Activated T-cell treated with anti-CD3 and anti-CD28 coated beads, Interleukin-2, amount 50 U/mL, for 1 hour (primary cell): ENCODE measurements at regions not wholly inside any gene's neighbourhood (a gene's known extent, or its start where the extent isn't known, plus 50 kb on each side); places are given as distances from the start of the nearest gene placed in this dataset.

ENCODE experiments used
- DNase-seq: peaks from one replicate; pipeline ENCODE4 v3.0.0-alpha.2; 2020

GRCh38 chr3:43906849-43907507 is 216.2 kb downstream of the ABHD5 start:
- DNase-seq, result no peak

DNA sequence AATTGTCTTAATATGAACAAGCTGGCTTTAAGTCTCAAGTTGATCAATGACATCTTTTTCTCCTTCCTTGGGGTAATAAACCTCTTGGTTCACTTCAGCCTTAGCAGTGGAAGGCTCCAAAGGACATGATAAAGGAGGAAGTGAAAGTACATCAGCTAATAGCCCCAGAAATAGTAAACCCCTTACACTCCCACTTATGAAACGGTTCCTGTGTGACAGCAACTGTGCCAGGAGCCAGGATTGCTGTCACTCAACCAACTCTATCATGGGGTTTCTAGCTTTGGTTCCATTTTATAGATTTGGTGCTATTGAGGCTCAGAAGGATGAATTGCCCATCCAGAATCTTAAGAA is 216.7 kb downstream of the ABHD5 start:
- no peak for DNase-seq

- no peak for DNase-seq
Measured at GRCh38 chr3:43908456-43908855, 217.7 kb downstream of the ABHD5 start.

GRCh38 chr3:43909149-43909548 is 218.4 kb downstream of the ABHD5 start:
- DNase-seq, result no peak

- no peak for DNase-seq
Measured at GRCh38 chr3:43910750-43911149, 220.0 kb downstream of the ABHD5 start.

- DNase-seq, result no peak
Measured at GRCh38 chr3:43913036-43913948, 222.6 kb downstream of the ABHD5 start.

GRCh38 chr3:43914269-43914668 is 223.5 kb downstream of the ABHD5 start:
- DNase-seq, result no peak

DNA sequence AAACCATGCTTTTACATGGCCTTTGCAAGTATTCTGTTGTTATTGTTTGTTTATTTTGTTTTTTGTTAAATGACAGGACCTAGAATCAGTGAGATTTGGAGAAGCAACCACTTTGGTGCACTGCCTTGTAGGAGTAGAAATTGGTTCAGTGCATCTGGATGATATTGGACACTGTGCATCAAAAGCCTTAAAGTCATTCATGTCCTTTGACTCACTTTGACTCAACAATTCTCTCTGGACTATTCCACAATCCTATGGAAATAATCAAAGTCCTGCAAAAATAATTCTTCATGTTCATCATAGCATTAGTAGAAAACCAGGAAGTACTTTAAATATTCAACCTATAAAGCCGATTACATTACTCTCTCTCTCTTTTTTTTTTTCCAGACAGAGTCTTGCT is 224.8 kb downstream of the ABHD5 start:
- DNase-seq, result no peak

GRCh38 chr3:43917361-43917760 is 226.6 kb downstream of the ABHD5 start:
- DNase-seq, result no peak

- no peak for DNase-seq
Measured at GRCh38 chr3:43919029-43919428, 228.3 kb downstream of the ABHD5 start.

- DNase-seq, result no peak
Measured at GRCh38 chr3:43921056-43921648, 230.4 kb downstream of the ABHD5 start.

GRCh38 chr3:43922374-43922773 is 231.6 kb downstream of the ABHD5 start:
- DNase-seq, result no peak

GRCh38 chr3:43923104-43923882 is 232.6 kb downstream of the ABHD5 start:
- no peak for DNase-seq

- DNase-seq, result no peak
Measured at GRCh38 chr3:43926055-43926454, 235.3 kb downstream of the ABHD5 start.

GRCh38 chr3:43932921-43933320 is 242.2 kb downstream of the ABHD5 start:
- no peak for DNase-seq

GRCh38 chr3:43948013-43948412 is 257.3 kb downstream of the ABHD5 start:
- no peak for DNase-seq

- DNase-seq, result no peak
Measured at GRCh38 chr3:43949594-43949993, 258.9 kb downstream of the ABHD5 start.

GRCh38 chr3:43950775-43951174 is 260.0 kb downstream of the ABHD5 start:
- no peak for DNase-seq

DNA sequence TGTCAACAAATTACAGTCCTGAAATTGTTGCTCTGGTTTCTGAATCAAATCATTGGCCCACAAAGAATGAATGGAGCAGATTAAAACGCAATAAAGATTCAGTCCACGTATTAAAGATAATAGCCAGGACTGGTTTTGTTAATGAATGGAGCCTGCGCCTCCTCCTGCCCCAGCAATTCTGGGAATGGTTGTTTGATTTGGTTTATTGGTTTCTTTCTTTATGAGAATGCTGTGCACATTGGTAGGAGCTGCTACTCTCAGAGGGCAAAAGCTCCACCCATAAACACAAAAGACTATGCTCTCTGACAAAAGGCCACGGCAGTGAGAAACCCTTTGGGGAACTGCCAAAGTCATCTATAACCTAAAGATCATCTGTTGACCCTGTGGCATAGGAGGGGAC is 261.1 kb downstream of the ABHD5 start:
- DNase-seq, result no peak

- DNase-seq, result no peak
Measured at GRCh38 chr3:43953380-43953779, 262.6 kb downstream of the ABHD5 start.

GRCh38 chr3:43953814-43954692 is 263.3 kb downstream of the ABHD5 start:
- DNase-seq, result no peak

- DNase-seq, result no peak
Measured at GRCh38 chr3:43956945-43957344, 266.2 kb downstream of the ABHD5 start.
